GM18951 (cell line): ENCODE measurements at regions not wholly inside any gene's neighbourhood (a gene's known extent, or its start where the extent isn't known, plus 50 kb on each side); places are given as distances from the start of the nearest gene placed in this dataset.
"Not testable (repeated sequence)": the region's sequence is repeated elsewhere in the genome, so short reads cannot be mapped to it uniquely, and the experiment has no call there.

ENCODE experiments used
- POLR2A ChIP-seq: IDR thresholded peaks from 4 replicates; pipeline ENCODE4 v1.6.1; 2011; ENCODE audit warnings: mild to moderate bottlenecking; ENCODE audit not compliant: insufficient read length, insufficient read depth; ENCODE audit errors: extremely low read depth
- in situ Hi-C: fragments of 300-500 bp; cut with MboI; formaldehyde crosslinking; loops from one replicate; pipeline ENCODE4 v1.12.0; 2022; ENCODE audit warnings: low sequenced_read_pairs, mixed read lengths, inconsistent platforms; ENCODE audit not compliant: unreplicated experiment

DNA sequence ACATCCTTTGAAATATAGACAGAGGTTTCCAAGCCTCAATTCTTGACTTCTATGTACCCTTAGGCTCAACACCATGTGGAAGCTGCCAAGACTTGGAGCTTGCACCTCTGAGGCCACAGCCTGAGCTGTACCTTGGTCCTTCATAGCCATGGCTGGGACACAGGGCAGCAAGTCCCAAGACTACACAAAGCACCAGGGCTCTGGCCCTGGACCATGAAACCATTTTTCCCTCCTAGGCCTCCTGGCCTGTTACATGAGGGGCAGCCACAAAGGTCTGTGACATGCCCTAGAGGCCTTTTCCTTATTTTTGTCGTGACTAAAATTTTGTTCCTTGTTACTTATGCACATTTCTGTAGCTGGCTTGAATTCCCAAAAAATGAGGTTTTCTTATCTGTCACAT, 953.1 kb upstream of the ADGRL4 start:
- in situ Hi-C loops: no loop called here
- TF ChIP-seq POLR2A: no peak

DNA sequence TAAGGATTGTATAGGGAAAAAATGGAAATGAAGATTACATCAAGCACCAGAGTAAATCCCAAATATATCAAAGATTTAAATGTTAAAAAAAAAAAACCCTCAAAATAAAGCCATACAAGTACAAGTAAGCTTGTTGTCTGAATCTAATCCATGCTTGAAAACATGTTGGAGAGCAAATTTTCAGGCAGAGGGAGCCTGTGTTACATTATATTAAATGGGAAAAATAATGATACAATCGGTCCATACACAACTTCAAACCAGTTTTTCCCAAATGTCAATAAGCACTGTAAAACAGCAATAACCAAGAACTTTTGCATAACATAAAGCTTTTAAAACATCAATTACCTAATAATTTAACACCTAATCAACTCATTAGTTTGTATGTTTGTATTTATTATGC, 949.4 kb upstream of the ADGRL4 start:
- TF ChIP-seq POLR2A: no peak
- in situ Hi-C loops: no loop called here

DNA sequence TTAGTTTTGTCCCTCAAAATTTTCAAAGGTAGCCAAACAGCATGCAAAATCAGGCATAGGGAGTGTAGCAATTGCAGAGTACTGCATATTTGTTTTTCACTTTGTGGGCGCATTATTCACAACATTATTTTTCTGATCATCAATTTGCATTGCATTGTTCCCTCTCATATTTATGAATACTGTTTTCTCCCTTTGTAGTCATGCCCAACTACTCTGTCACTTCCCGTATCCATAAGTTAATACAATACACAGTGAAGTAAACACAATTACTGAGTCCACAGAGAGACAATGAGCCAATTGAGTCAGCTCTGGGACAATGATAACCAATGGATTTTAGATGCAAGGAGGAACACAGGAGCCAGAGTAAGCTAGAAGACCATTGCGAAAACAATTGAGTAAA, 944.0 kb upstream of the ADGRL4 start:
- TF ChIP-seq POLR2A: no peak
- in situ Hi-C loops: no loop called here

DNA sequence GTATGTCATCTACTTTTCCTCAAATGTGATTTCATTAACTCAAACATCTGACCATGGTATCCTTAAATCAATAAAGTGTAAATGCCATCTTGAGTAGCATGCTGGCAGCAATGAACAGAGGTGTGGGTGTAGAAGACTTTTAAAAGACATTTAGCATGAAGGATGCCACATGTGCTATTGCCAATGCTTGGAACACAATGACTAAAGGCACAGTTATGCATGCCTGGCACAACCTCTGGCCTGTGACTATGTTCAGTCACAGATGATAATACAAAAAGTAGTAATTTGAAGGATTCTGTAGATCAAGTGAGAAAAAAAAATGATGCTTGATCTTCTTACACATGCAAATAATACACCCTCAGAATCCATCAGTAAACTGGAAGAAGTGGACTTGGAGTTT, 938.9 kb upstream of the ADGRL4 start:
- in situ Hi-C loops: no loop called here

DNA sequence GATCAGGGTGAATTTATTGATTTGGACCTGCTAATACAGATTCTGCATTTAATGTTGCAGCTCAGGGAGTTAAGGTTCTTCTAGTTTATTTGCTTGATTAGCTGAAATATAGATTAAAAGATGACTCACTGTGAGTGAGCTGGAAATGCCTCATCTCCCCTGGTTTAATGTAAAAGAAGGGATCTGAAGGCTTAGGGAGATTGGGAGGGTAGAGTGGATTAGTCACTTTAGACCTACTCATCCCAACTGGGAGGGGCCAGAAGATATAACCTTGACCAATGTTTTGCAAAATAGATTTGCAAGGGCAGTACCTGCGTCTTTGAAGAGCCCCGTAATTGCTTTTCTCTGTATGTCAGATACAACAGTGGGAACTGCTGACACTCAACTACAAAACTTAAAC, 922.8 kb upstream of the ADGRL4 start:
- no peak for TF ChIP-seq POLR2A
- in situ Hi-C loops: no loop called here

More for the DNA sequence above, 938.9 kb upstream of the ADGRL4 start:
- TF ChIP-seq POLR2A: no peak

DNA sequence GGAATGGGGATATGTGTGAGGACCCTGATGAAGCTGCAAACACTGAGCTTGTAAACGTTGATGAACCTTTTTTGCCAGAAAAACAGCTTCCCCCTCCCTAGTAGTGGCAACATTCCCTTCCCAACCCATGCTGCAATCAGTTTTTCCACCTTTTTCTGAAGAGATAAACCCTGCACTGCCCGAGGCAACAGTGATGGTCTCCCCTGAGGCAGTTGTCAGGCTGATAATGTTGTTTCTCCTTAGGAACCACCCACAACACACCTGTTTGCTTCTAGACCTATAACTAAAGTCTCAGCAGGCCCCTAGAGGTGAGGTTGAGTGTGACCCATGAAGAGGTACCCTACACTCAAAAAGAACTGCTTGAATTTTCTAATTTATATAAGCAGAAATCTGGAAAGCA, 922.4 kb upstream of the ADGRL4 start:
- no peak for TF ChIP-seq POLR2A
- in situ Hi-C loops: no loop called here

DNA sequence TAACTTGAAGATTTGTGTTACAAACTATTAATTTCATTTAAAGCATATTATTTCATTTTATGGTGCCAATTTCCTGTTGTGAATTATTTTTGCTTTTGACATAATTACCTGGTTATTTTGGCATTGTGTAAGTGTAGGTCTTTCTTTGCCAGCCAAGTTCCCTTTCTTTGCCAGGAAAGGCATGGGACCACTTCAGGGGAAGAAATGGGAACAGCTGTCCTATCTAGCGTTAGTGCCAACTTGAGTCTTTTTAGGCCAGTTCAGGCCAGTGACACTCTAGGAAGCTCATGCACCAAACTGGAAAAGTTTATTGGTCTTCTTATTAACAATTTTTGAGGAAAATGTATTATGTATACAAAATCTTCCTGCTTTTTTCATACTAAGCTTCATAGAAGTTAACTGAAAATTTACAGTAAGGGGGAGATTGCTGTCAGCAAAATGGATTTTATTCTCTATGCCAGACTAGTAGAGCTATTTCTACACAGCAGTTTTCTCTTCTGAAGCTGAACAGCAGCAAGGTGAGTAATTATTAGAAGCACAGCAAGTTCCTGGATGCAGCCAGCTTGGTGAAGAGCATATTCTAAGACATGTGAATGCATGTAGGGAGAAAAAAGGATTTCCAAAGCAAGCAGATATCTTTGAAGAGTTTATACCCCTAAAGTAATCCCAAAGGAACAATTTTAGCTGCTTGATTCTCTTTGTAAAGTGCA, 914.6 kb upstream of the ADGRL4 start:
- TF ChIP-seq POLR2A: no peak
- in situ Hi-C loops: no loop called here

DNA sequence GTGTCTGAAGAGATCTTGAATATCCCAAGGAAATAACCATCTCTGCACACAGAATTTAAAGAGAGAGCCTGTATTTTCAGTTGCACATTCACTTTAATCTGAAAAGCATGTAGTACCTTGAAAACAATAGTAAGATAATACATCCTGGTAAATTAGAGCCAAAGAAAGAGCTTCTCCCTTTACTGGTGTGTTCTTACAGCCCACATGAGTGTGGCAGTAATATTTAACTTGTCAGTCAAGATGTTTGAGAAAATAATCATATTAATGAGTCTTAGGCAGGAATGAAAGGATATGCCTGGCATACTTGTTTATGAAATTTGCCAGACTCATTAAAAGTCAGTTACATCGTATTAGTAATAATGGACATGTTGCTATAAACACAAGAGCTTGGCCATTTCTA, 908.4 kb upstream of the ADGRL4 start:
- in situ Hi-C loops: no loop called here
- TF ChIP-seq POLR2A: no peak

DNA sequence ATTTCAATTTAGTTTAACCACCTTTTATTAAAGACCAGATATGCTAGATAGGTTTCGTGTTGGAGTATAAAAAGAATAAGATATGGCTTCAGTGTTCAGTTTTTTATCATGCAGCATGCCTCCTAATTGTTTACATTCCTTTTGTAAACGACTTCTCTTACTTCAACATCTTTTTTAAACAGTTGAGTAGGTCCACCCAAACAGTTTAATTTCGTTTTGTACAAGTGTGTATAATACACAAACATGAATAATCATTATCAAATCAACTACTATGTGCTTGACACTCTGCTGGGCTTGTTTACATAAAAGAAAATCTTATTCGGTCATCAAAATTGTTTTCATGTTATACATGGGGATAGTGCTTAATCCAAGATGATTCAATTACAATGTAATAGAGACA, 906.3 kb upstream of the ADGRL4 start:
- no peak for TF ChIP-seq POLR2A
- in situ Hi-C loops: no loop called here

DNA sequence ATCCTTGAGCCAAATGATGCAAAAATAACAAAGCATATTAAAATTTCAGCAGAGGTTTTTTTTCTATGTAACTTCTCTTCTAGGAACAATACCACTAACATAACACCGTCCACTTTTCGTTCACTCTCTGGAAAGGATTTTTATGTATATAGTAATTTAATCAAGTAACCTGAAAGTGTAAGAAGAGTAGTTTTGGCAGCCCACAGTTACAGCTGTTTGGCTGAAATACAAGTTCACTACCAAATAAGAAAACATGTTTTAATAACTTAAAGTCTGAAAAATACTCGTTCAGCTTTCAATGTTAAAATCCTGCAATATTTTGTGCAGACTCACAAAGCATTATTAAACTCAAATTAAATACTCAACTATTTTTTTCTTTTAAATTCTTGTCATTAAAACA, 896.8 kb upstream of the ADGRL4 start:
- in situ Hi-C loops: no loop called here
- no peak for TF ChIP-seq POLR2A

DNA sequence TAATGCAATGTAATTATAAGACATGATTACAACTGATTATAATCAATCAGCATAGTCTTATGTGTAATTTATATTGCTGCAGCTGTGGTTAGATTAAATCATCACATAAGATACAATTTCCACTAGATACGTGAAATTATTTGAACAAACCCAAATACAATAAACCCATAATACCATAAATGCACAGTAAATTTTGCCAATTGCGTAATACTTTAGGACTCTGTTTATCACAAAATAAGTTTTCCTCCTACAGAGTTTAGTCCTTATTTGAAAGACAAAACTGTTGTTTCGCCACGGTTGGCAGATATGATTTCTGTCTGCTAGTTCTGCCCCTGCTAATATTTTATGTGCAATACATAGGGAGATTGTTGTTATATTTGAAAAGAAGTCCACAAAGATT, 895.9 kb upstream of the ADGRL4 start:
- no peak for TF ChIP-seq POLR2A
- in situ Hi-C loops: no loop called here

DNA sequence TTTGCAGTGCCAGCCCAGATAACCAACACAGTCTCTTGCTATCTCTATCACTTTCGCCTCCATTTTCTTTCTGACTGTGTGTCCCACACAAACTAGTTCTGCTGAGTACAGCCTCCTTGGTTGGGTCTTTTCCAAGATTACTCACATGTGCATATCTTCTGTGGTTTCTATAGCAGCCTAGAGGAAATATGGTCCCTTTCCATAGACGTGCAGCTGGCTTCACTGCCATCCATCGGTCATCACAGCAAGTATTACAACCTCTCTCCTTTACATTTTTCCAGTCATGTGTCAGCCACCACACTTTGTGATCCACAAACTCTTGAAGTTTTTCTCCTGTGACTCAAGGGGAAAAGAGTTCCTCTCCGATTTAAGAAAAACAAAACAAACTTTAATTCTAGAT, 893.4 kb upstream of the ADGRL4 start:
- TF ChIP-seq POLR2A: no peak
- in situ Hi-C loops: no loop called here

DNA sequence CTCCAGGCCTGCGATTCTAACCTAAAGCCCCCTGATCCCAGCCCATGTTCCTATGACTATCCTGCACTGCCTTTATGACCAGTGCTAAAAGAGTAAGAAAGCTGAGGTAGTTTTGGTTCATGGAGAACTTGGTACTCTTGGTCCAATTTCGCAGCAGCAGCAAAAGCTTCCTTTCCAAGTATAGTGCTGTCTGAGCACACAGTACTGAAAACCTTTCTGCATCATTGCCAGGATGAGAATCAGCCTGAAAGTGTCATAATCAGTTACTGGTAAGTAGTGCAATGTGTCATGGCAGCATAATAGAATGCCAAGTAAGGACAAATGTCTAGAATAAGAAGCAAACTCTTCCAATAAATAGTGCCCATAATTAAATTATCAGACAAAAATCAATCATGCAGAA, 889.6 kb upstream of the ADGRL4 start:
- in situ Hi-C loops: no loop called here
- TF ChIP-seq POLR2A: no peak

DNA sequence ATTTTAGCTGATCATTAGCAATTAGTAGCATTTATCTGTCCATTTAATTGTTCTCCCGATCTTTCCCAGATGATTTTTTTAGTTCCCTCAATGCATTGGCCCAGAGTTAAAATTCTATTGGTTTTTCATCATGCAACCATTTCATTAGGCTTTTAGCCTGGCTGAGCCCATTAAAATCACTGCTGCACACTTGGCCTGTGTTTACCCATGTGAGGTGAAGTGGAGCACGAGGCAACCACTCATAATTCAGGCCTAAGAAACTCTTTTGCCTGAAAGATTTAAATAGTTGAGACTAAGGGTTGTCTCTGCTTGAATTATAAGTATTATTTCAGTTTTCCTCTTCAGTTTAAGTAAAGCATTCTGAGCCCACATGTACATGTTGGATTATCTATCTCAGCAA, 889.0 kb upstream of the ADGRL4 start:
- in situ Hi-C loops: no loop called here

DNA sequence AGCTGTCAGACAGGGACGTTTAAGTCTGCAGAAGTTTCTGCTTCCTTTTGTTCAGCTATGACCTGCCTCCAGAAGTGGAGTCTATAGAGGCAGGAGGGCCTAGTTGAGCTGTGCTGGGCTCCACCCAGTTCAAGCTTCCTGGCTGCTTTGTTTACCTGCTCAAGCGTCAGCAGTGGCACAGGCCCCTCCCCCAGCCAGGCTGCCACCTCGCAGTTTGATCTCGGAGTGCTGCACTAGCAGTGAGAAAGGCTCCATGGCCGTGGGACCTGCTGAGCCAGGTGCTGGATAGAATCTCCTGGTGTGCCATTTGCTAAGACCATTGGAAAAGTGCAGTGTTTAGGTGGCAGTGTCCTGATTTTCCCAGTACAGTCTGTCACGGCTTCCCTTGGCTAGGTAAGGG, 887.6 kb upstream of the ADGRL4 start:
- in situ Hi-C loops: not testable (repeated sequence)

More for the DNA sequence above, 889.0 kb upstream of the ADGRL4 start:
- TF ChIP-seq POLR2A: no peak
